DND-41 (cell line): ENCODE measurements at regions not wholly inside any gene's neighbourhood (a gene's known extent, or its start where the extent isn't known, plus 50 kb on each side); places are given as distances from the start of the nearest gene placed in this dataset.

Source experiments
- CTCF ChIP-seq: IDR thresholded peaks from 2 replicates; pipeline ENCODE4 v1.5.1; 2012; ENCODE audit warnings: borderline replicate concordance, low read length, moderate library complexity, mild to moderate bottlenecking; ENCODE audit not compliant: poor library complexity, severe bottlenecking; ENCODE audit errors: extremely low read depth
- EZH2 ChIP-seq: IDR thresholded peaks from 3 replicates; pipeline ENCODE4 v1.6.1; 2012; ENCODE audit warnings: borderline replicate concordance, low read depth, mild to moderate bottlenecking, moderate library complexity, low read length, inconsistent platforms; ENCODE audit not compliant: severe bottlenecking

GRCh38 chr10:120229641-120230040 lies 227.4 kb upstream of the PLPP4 start:
- no peak for TF ChIP-seq CTCF
- no peak for TF ChIP-seq EZH2
